DND-41 (cell line): ENCODE measurements at regions not wholly inside any gene's neighbourhood (a gene's known extent, or its start where the extent isn't known, plus 50 kb on each side); places are given as distances from the start of the nearest gene placed in this dataset.

Experiments
- ATAC-seq: fragments of 200-7000 bp; cut with Tn5 transposase; 3 replicates; pipeline ENCODE4 v1.9.1; 2021; ENCODE audit warnings: low read depth; ENCODE audit not compliant: insufficient read depth
- DNase-seq: peaks from one replicate; pipeline ENCODE4 v3.0.0-alpha.2; 2020
- H2AFZ ChIP-seq: 2 replicates; pipeline ENCODE4 v1.6.0; 2012; ENCODE audit warnings: low read depth, low read length
- H3K27ac ChIP-seq: 2 replicates; pipeline ENCODE4 v1.5.1; 2012; ENCODE audit warnings: low read length, inconsistent platforms
- H3K27me3 ChIP-seq: fragments of 200-600 bp; sonication (generic); 2 replicates; pipeline ENCODE4 v1.6.0; 2012; ENCODE audit warnings: low read length, mild to moderate bottlenecking, inconsistent platforms; ENCODE audit not compliant: insufficient read depth, poor library complexity
- H3K36me3 ChIP-seq: 2 replicates; pipeline ENCODE4 v1.5.1; 2012; ENCODE audit warnings: low read length, inconsistent platforms; ENCODE audit not compliant: insufficient read depth
- H3K4me1 ChIP-seq: 2 replicates; pipeline ENCODE4 v1.5.1; 2012; ENCODE audit warnings: mild to moderate bottlenecking, low read length; ENCODE audit not compliant: insufficient read depth
- H3K4me2 ChIP-seq: 2 replicates; pipeline ENCODE4 v1.6.0; 2012; ENCODE audit warnings: mild to moderate bottlenecking, moderate library complexity, low read length, inconsistent platforms; ENCODE audit not compliant: insufficient read depth
- H3K4me3 ChIP-seq, 2 experiments: fragments of 200-600 bp in 1 of 2; shearing (Covaris generic) in 1 of 2; 2 replicates each; pipeline ENCODE4 v1.5.1; 2012 to 2016; ENCODE audit warnings: inconsistent platforms in 2 of 2, low read length in 2 of 2, mild to moderate bottlenecking in 2 of 2, low read depth in 1 of 2, moderate library complexity in 1 of 2
- H3K79me2 ChIP-seq: 2 replicates; pipeline ENCODE4 v1.6.0; 2012; ENCODE audit warnings: low read length, inconsistent platforms; ENCODE audit not compliant: insufficient read depth
- H3K9ac ChIP-seq: 2 replicates; pipeline ENCODE4 v1.6.0; 2012; ENCODE audit warnings: low read depth, mild to moderate bottlenecking, inconsistent platforms, low read length, moderate library complexity
- H3K9me3 ChIP-seq: 2 replicates; pipeline ENCODE4 v1.5.1; 2012; ENCODE audit warnings: low read length, moderate library complexity, mild to moderate bottlenecking, inconsistent platforms; ENCODE audit not compliant: insufficient read depth, severe bottlenecking
- H4K20me1 ChIP-seq: 2 replicates; pipeline ENCODE4 v1.6.0; 2012; ENCODE audit warnings: low read length; ENCODE audit not compliant: insufficient read depth
- EZH2 ChIP-seq: IDR thresholded peaks from 3 replicates; pipeline ENCODE4 v1.6.1; 2012; ENCODE audit warnings: borderline replicate concordance, low read depth, mild to moderate bottlenecking, moderate library complexity, low read length, inconsistent platforms; ENCODE audit not compliant: severe bottlenecking
- TF ChIP-seq, protein P1 (sequence below): IDR thresholded peaks from 2 replicates; pipeline ENCODE4 v1.5.1; 2012; ENCODE audit warnings: borderline replicate concordance, low read length, moderate library complexity, mild to moderate bottlenecking; ENCODE audit not compliant: poor library complexity, severe bottlenecking; ENCODE audit errors: extremely low read depth

DNA sequence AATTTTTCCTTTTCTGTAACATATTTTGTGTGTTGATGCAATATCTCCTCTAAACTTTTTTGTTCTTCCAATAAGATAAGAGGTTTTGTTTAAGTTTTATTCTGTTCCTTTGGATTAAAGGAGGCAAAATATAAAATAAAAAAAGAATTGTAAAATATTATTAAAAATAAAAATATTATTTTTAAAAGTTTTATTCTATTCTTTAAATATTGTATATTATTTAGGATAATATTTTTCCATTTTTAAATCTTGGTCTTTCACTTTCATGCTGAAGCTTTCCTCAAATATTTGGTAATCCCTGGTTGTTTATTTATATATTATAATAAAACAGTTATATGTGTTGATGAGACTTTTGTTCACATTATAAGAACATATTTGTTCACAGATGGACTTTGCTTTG lies 187.9 kb upstream of the PDE5A start:
- Histone ChIP-seq H3K36me3 (no peaks in the 10 kb centered on the region), H3K27ac (no peak overlapping the region), H3K4me2 (no peak overlapping the region), H4K20me1 (no peaks in the 10 kb centered on the region), H3K9me3 (no peaks in the 10 kb centered on the region), H3K27me3 (no peaks in the 10 kb centered on the region), H3K79me2 (no peaks in the 10 kb centered on the region), H3K4me3 (no peak overlapping the region), H2AFZ (no peak overlapping the region), H3K9ac (no peak overlapping the region), H3K4me1 (no peaks in the 10 kb centered on the region)
- no peak for DNase-seq
- TF ChIP-seq, protein P1, sequence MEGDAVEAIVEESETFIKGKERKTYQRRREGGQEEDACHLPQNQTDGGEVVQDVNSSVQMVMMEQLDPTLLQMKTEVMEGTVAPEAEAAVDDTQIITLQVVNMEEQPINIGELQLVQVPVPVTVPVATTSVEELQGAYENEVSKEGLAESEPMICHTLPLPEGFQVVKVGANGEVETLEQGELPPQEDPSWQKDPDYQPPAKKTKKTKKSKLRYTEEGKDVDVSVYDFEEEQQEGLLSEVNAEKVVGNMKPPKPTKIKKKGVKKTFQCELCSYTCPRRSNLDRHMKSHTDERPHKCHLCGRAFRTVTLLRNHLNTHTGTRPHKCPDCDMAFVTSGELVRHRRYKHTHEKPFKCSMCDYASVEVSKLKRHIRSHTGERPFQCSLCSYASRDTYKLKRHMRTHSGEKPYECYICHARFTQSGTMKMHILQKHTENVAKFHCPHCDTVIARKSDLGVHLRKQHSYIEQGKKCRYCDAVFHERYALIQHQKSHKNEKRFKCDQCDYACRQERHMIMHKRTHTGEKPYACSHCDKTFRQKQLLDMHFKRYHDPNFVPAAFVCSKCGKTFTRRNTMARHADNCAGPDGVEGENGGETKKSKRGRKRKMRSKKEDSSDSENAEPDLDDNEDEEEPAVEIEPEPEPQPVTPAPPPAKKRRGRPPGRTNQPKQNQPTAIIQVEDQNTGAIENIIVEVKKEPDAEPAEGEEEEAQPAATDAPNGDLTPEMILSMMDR, result no peak
- TF ChIP-seq EZH2, result no peak
- no peak for ATAC-seq

DNA sequence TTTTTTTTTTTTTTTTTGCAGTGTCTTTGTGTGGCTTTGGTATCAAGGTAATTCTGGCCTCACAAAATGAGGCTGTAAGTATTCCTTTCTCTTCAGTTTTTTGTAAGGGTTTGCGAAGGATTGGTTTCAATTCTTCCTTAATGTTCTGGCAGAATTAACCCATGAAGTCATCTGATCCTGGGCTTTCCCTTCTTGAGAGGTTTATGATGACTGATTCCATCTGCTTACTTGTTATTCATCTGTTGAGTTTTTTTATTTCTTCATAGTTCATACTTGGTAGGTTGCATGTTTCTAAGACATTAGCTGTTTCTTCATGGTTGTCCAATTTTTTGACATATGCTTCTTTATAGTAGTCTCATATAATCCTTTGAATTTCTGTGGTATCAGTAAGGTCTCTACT lies 181.4 kb upstream of the PDE5A start:
- no peaks in the 10 kb centered on the region for H3K36me3 ChIP-seq
- no peaks in the 10 kb centered on the region for H3K27me3 ChIP-seq
- no peak overlapping the region for H3K27ac ChIP-seq
- H3K4me3 ChIP-seq, result no peak overlapping the region
- no peaks in the 10 kb centered on the region for H4K20me1 ChIP-seq
- H3K9ac ChIP-seq, result no peak overlapping the region
- ATAC-seq, result no peak
- DNase-seq, result no peak
- no peaks in the 10 kb centered on the region for H3K9me3 ChIP-seq
- H3K4me2 ChIP-seq, result no peak overlapping the region
- no peak overlapping the region for H2AFZ ChIP-seq
- TF ChIP-seq, protein P1, result no peak
- no peaks in the 10 kb centered on the region for H3K79me2 ChIP-seq
- no peaks in the 10 kb centered on the region for H3K4me1 ChIP-seq

DNA sequence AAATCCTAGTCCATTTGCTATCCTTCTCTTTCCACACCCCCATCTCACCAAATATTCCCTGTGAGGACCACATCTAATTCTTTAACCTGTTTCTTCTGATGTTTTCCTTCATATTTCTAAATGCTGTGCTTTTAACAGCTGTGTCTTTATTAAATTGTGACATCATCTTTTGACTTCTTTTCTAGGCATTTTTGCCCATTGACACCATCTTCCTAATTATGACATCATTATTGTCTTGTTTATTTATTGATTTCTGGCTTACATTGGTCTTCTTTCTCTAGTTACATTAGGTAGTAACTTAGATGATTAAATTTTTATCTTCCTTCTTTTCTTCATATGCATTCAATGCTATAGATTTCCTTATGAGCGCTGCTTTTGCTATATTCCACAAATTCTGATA lies 175.8 kb upstream of the PDE5A start:
- DNase-seq (no peak), ATAC-seq (no peak)
- H3K9me3 ChIP-seq, result no peaks in the 10 kb centered on the region
- no peaks in the 10 kb centered on the region for H3K27me3 ChIP-seq
- H3K4me1 ChIP-seq, result no peaks in the 10 kb centered on the region
- no peaks in the 10 kb centered on the region for H4K20me1 ChIP-seq
- no peak for TF ChIP-seq EZH2
- TF ChIP-seq, protein P1, result no peak
- no peak overlapping the region for H3K4me3 ChIP-seq
- H3K36me3 ChIP-seq, result no peaks in the 10 kb centered on the region
- no peak overlapping the region for H3K9ac ChIP-seq
- H3K4me2 ChIP-seq, result no peak overlapping the region
- no peaks in the 10 kb centered on the region for H3K79me2 ChIP-seq
- H2AFZ ChIP-seq, result no peak overlapping the region
- H3K27ac ChIP-seq, result no peak overlapping the region

GRCh38 chr4:119797238-119797894 lies 168.8 kb upstream of the PDE5A start:
- DNase-seq (no peak), ATAC-seq (no peak)
- Histone ChIP-seq H3K9ac (no peak overlapping the region), H3K4me3 (no peak overlapping the region), H4K20me1 (no peaks in the 10 kb centered on the region), H3K36me3 (no peaks in the 10 kb centered on the region), H2AFZ (no peak overlapping the region), H3K79me2 (no peaks in the 10 kb centered on the region), H3K9me3 (no peaks in the 10 kb centered on the region), H3K4me2 (no peak overlapping the region), H3K27ac (no peak overlapping the region), H3K4me1 (no peaks in the 10 kb centered on the region), H3K27me3 (no peaks in the 10 kb centered on the region)
- TF ChIP-seq, protein P1, result no peak
- no peak for TF ChIP-seq EZH2
